Fibroblast of lung (primary cell): ENCODE measurements at regions not wholly inside any gene's neighbourhood (a gene's known extent, or its start where the extent isn't known, plus 50 kb on each side); places are given as distances from the start of the nearest gene placed in this dataset.
A peak's percentile ranks its signal among the peaks of the same experiment; 100 is the strongest.

Experiments
- DNase-seq, 2 donors: peaks; one replicate each; pipeline versions ENCODE4 v3.0.0 to v3.0.0-alpha.2; 2010; ENCODE audit warnings: low read depth in 2 of 2
- H2AFZ ChIP-seq: 2 replicates; pipeline ENCODE4 v1.5.1; 2012; ENCODE audit warnings: low read length, control low read depth, inconsistent platforms
- H3K27ac ChIP-seq: 2 replicates; pipeline ENCODE4 v1.5.1; 2011; ENCODE audit warnings: low read length, control low read depth; ENCODE audit not compliant: insufficient read depth
- H3K27me3 ChIP-seq: 2 replicates; pipeline ENCODE4 v1.5.1; 2011; ENCODE audit warnings: mild to moderate bottlenecking, low read length; ENCODE audit not compliant: control insufficient read depth, insufficient read depth
- H3K36me3 ChIP-seq: 2 replicates; pipeline ENCODE4 v1.5.1; 2011; ENCODE audit warnings: low read length; ENCODE audit not compliant: control insufficient read depth, insufficient read depth
- H3K4me1 ChIP-seq: 2 replicates; pipeline ENCODE4 v1.5.1; 2011; ENCODE audit warnings: low read length; ENCODE audit not compliant: control insufficient read depth, insufficient read depth; ENCODE audit errors: extremely low read depth
- H3K4me2 ChIP-seq: 2 replicates; pipeline ENCODE4 v1.5.1; 2011; ENCODE audit warnings: low read length, control low read depth; ENCODE audit not compliant: insufficient read depth; ENCODE audit errors: extremely low read depth
- H3K4me3 ChIP-seq, 4 experiments: fragments of 200-600 bp in 1 of 4; sonication (generic) in 1 of 4; replicated peaks in 1 of 4; 2 replicates each; pipeline ENCODE4 v1.5.1; 2011 to 2016; ENCODE audit warnings: low read length in 4 of 4, low read depth in 3 of 4, mild to moderate bottlenecking in 3 of 4, control low read depth in 2 of 4, inconsistent platforms in 1 of 4, mixed read lengths in 1 of 4; ENCODE audit not compliant: insufficient read depth in 1 of 4; ENCODE audit errors: control extremely low read depth in 1 of 4
- H3K79me2 ChIP-seq: 2 replicates; pipeline ENCODE4 v1.5.1; 2012; ENCODE audit warnings: mild to moderate bottlenecking, low read length, inconsistent platforms; ENCODE audit not compliant: control insufficient read depth, insufficient read depth
- H3K9ac ChIP-seq: 2 replicates; pipeline ENCODE4 v1.5.1; 2011; ENCODE audit warnings: mild to moderate bottlenecking, low read length, control low read depth; ENCODE audit not compliant: insufficient read depth
- H3K9me3 ChIP-seq: 2 replicates; pipeline ENCODE4 v1.5.1; 2012; ENCODE audit warnings: low read depth, low read length; ENCODE audit not compliant: control insufficient read depth, insufficient read depth
- H4K20me1 ChIP-seq: 2 replicates; pipeline ENCODE4 v1.5.1; 2011; ENCODE audit warnings: low read length; ENCODE audit not compliant: control insufficient read depth, insufficient read depth; ENCODE audit errors: extremely low read depth
- CTCF ChIP-seq, 2 donors: IDR thresholded peaks in 1 of 2; conservative IDR thresholded peaks in 1 of 2; 1 replicate in 1 of 2; 2 replicates in 1 of 2; pipeline ENCODE4 v1.5.1; 2011 to 2012; ENCODE audit warnings: low read length in 2 of 2, control low read depth in 1 of 2, inconsistent platforms in 1 of 2, low read depth in 1 of 2, mild to moderate bottlenecking in 1 of 2
- EZH2 ChIP-seq: IDR thresholded peaks from 2 replicates; pipeline ENCODE4 v1.5.1; 2012; ENCODE audit warnings: low read length, control low read depth, mild to moderate bottlenecking; ENCODE audit errors: missing control alignments

- Histone ChIP-seq H3K9ac (peak overlapping the region; percentile 7), H2AFZ (no peak overlapping the region), H3K79me2 (no peaks in the 10 kb centered on the region), H3K36me3 (no peaks in the 10 kb centered on the region), H3K27me3 (no peaks in the 10 kb centered on the region), H3K9me3 (no peaks in the 10 kb centered on the region), H3K4me3 (no peak overlapping the region), H3K27ac (no peak overlapping the region), H3K4me2 (no peak overlapping the region), H4K20me1 (no peaks in the 10 kb centered on the region), H3K4me1 (no peaks in the 10 kb centered on the region)
- TF ChIP-seq CTCF (conservative IDR thresholded peaks at IDR 0.05 in 1 of 2, IDR thresholded peaks at IDR 0.05 in 1 of 2; ENCODE audit: low read depth in 1 of 2, low read length in 2 of 2) (peak; percentile 63 to 68), EZH2 (no peak)
- peak in 1 of 2 donors; percentile 13 for DNase-seq
Measured at GRCh38 chr16:11405331-11406176, 60.3 kb downstream of the RMI2 start.

- Histone ChIP-seq H4K20me1 (no peaks in the 10 kb centered on the region), H2AFZ (no peak overlapping the region), H3K27me3 (no peaks in the 10 kb centered on the region), H3K79me2 (no peaks in the 10 kb centered on the region), H3K4me3 (no peak overlapping the region), H3K27ac (no peak overlapping the region), H3K4me2 (no peak overlapping the region), H3K4me1 (no peaks in the 10 kb centered on the region), H3K9ac (no peak overlapping the region), H3K36me3 (no peaks in the 10 kb centered on the region), H3K9me3 (no peaks in the 10 kb centered on the region)
- DNase-seq = no peak
- TF ChIP-seq CTCF (conservative IDR thresholded peaks at IDR 0.05 in 1 of 2, IDR thresholded peaks at IDR 0.05 in 1 of 2; ENCODE audit: low read depth in 1 of 2, low read length in 2 of 2) = no peak
Measured at GRCh38 chr16:11406177-11406560, 60.9 kb downstream of the RMI2 start.

GRCh38 chr16:11407047-11407982 is 62.1 kb downstream of the RMI2 start:
- Histone ChIP-seq H4K20me1 (no peaks in the 10 kb centered on the region), H3K36me3 (no peaks in the 10 kb centered on the region), H3K27me3 (no peaks in the 10 kb centered on the region), H3K9ac (no peak overlapping the region), H3K27ac (no peak overlapping the region), H3K4me2 (no peak overlapping the region), H3K4me1 (no peaks in the 10 kb centered on the region), H3K79me2 (no peaks in the 10 kb centered on the region), H2AFZ (no peak overlapping the region), H3K4me3 (no peak overlapping the region), H3K9me3 (no peaks in the 10 kb centered on the region)
- peak; percentile 55 to 76 for DNase-seq
- TF ChIP-seq EZH2 (no peak), CTCF (conservative IDR thresholded peaks at IDR 0.05 in 1 of 2, IDR thresholded peaks at IDR 0.05 in 1 of 2; ENCODE audit: low read depth in 1 of 2, low read length in 2 of 2) (peak; percentile 62 to 73)
